ENCODE measurements at regions not wholly inside any gene's neighbourhood (a gene's known extent, or its start where the extent isn't known, plus 50 kb on each side); places are given as distances from the start of the nearest gene placed in this dataset.

DNA sequence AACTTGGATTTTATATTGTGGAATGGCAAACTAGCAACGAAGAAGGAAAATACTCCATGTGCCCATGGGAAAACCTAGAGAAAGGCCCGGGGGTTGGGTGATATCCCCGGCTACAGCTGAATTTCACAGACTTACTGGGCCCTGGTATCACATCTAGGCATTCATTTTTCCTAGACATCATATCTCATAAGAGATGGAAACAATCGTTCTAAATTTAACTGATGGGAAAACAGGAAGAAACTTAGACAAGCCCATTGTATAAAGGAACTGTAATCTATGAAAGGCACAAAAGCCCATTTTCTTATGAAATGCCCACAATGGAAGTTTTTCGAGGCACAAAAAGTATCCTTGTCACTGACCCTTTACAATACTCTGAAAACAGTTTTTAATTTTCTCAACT, 407.9 kb upstream of the LYPLAL1 start:
- no peak for TF ChIP-seq POLR2A (IDR thresholded peaks at IDR 0.05; ENCODE audit: low read depth, low read length)
- TF ChIP-seq POU2F2 (IDR thresholded peaks at IDR 0.05; ENCODE audit: low read depth, low read length), result no peak
- TF ChIP-seq POLR2AphosphoS5 (IDR thresholded peaks at IDR 0.05; ENCODE audit: low read depth, low read length), result no peak
